Neural crest cell (in vitro differentiated cells): ENCODE measurements at regions not wholly inside any gene's neighbourhood (a gene's known extent, or its start where the extent isn't known, plus 50 kb on each side); places are given as distances from the start of the nearest gene placed in this dataset.

Source experiments
- DNase-seq: peaks from one replicate; pipeline ENCODE4 v3.0.0; 2021; ENCODE audit warnings: low read depth, mixed read lengths, low spot score
- H3K27ac Mint-ChIP-seq: one replicate; pipeline ENCODE4 v1.8.0; 2021; ENCODE audit warnings: mild to moderate bottlenecking, mixed read lengths; ENCODE audit not compliant: unreplicated experiment
- H3K27me3 Mint-ChIP-seq: 2 replicates; pipeline ENCODE4 v1.8.0; 2021; ENCODE audit warnings: low read depth, mild to moderate bottlenecking, mixed read lengths
- H3K36me3 Mint-ChIP-seq: 2 replicates; pipeline ENCODE4 v1.8.0; 2021; ENCODE audit warnings: low read depth, mild to moderate bottlenecking, mixed read lengths
- H3K4me1 Mint-ChIP-seq: 2 replicates; pipeline ENCODE4 v1.8.0; 2021; ENCODE audit warnings: mixed read lengths
- H3K4me3 Mint-ChIP-seq: one replicate; pipeline ENCODE4 v1.8.0; 2021; ENCODE audit warnings: mild to moderate bottlenecking, mixed read lengths
- H3K9me3 Mint-ChIP-seq: 2 replicates; pipeline ENCODE4 v1.8.0; 2021; ENCODE audit warnings: mixed read lengths
- CTCF ChIP-seq: fragments of 200-600 bp; sonication (generic); conservative IDR thresholded peaks from 2 replicates; pipeline ENCODE4 v1.5.0; 2021; ENCODE audit warnings: antibody characterized with exemption, mild to moderate bottlenecking

GRCh38 chr4:141569141-141569540 lies 67.2 kb upstream of the IL15 start:
- H3K9me3 Mint-ChIP-seq: no peaks in the 10 kb centered on the region
- no peak for TF ChIP-seq CTCF
- no peak overlapping the region for H3K27ac Mint-ChIP-seq
- no peak overlapping the region for H3K4me3 Mint-ChIP-seq
- no peaks in the 10 kb centered on the region for H3K4me1 Mint-ChIP-seq
- DNase-seq: no peak
- H3K27me3 Mint-ChIP-seq: no peaks in the 10 kb centered on the region
- H3K36me3 Mint-ChIP-seq: no peaks in the 10 kb centered on the region

GRCh38 chr4:141570290-141570689 lies 66.1 kb upstream of the IL15 start:
- H3K36me3 Mint-ChIP-seq: no peaks in the 10 kb centered on the region
- H3K4me1 Mint-ChIP-seq: no peaks in the 10 kb centered on the region
- H3K9me3 Mint-ChIP-seq: no peaks in the 10 kb centered on the region
- H3K27ac Mint-ChIP-seq: no peak overlapping the region
- H3K4me3 Mint-ChIP-seq: no peak overlapping the region
- no peak for DNase-seq
- H3K27me3 Mint-ChIP-seq: no peaks in the 10 kb centered on the region
- no peak for TF ChIP-seq CTCF

- no peak for DNase-seq
- Mint-ChIP-seq H3K4me1 (no peaks in the 10 kb centered on the region), H3K27ac (no peak overlapping the region), H3K36me3 (no peaks in the 10 kb centered on the region), H3K9me3 (no peaks in the 10 kb centered on the region), H3K4me3 (no peak overlapping the region), H3K27me3 (no peaks in the 10 kb centered on the region)
- TF ChIP-seq CTCF: no peak
These were observed 65.0 kb upstream of the IL15 start for GRCh38 chr4:141571362-141571761.

GRCh38 chr4:141571793-141572192 lies 64.6 kb upstream of the IL15 start:
- Mint-ChIP-seq H3K4me1 (no peaks in the 10 kb centered on the region), H3K4me3 (no peak overlapping the region), H3K27me3 (no peaks in the 10 kb centered on the region), H3K27ac (no peak overlapping the region), H3K9me3 (no peaks in the 10 kb centered on the region), H3K36me3 (no peaks in the 10 kb centered on the region)
- no peak for DNase-seq
- TF ChIP-seq CTCF: no peak

- H3K27ac Mint-ChIP-seq: no peak overlapping the region
- no peaks in the 10 kb centered on the region for H3K27me3 Mint-ChIP-seq
- H3K9me3 Mint-ChIP-seq: no peaks in the 10 kb centered on the region
- DNase-seq: no peak
- no peak overlapping the region for H3K4me3 Mint-ChIP-seq
- H3K36me3 Mint-ChIP-seq: no peaks in the 10 kb centered on the region
- H3K4me1 Mint-ChIP-seq: no peaks in the 10 kb centered on the region
- TF ChIP-seq CTCF: no peak
These were observed 62.7 kb upstream of the IL15 start for GRCh38 chr4:141573678-141574077.

- H3K4me3 Mint-ChIP-seq: no peak overlapping the region
- H3K36me3 Mint-ChIP-seq: no peaks in the 10 kb centered on the region
- TF ChIP-seq CTCF: no peak
- no peaks in the 10 kb centered on the region for H3K4me1 Mint-ChIP-seq
- no peak for DNase-seq
- no peaks in the 10 kb centered on the region for H3K27me3 Mint-ChIP-seq
- H3K9me3 Mint-ChIP-seq: no peaks in the 10 kb centered on the region
- no peak overlapping the region for H3K27ac Mint-ChIP-seq
These were observed 60.5 kb upstream of the IL15 start for GRCh38 chr4:141575884-141576283.
